GM12875 (cell line): ENCODE measurements at regions not wholly inside any gene's neighbourhood (a gene's known extent, or its start where the extent isn't known, plus 50 kb on each side); places are given as distances from the start of the nearest gene placed in this dataset.

Experiments
- H3K4me3 ChIP-seq: one replicate; pipeline ENCODE4 v1.5.1; 2011; ENCODE audit warnings: low read depth, low read length, control low read depth
- TF ChIP-seq, protein P1 (sequence below): IDR thresholded peaks from 2 replicates; pipeline ENCODE4 v1.5.1; 2011; ENCODE audit warnings: low read depth, mild to moderate bottlenecking, control low read depth, inconsistent platforms, low read length, moderate library complexity, borderline replicate concordance; ENCODE audit not compliant: insufficient read depth

DNA sequence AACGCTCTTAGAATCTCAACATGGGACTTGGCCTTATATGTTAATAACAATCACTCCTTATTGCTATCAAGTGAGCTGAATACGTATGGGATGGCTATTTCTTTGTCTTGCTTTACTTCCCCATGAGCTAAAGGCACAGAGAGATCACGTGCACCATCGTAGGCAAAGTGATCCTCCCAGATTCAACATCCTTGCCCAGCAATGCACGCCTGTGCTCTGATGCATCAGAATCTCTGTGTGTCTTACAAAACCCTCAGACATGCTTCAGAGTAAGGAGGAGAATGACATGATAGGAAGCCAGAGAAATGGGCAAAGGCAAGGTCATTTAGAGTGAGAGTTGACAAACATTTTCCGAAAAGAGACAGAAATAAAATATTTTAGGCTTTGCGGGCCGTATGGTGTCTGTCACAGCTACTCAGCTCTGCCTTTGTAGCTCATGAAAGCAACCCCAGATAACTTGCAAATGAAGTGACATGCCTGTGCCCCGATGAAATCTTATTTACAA lies 277.6 kb upstream of the CDH4 start:
- TF ChIP-seq, protein P1, sequence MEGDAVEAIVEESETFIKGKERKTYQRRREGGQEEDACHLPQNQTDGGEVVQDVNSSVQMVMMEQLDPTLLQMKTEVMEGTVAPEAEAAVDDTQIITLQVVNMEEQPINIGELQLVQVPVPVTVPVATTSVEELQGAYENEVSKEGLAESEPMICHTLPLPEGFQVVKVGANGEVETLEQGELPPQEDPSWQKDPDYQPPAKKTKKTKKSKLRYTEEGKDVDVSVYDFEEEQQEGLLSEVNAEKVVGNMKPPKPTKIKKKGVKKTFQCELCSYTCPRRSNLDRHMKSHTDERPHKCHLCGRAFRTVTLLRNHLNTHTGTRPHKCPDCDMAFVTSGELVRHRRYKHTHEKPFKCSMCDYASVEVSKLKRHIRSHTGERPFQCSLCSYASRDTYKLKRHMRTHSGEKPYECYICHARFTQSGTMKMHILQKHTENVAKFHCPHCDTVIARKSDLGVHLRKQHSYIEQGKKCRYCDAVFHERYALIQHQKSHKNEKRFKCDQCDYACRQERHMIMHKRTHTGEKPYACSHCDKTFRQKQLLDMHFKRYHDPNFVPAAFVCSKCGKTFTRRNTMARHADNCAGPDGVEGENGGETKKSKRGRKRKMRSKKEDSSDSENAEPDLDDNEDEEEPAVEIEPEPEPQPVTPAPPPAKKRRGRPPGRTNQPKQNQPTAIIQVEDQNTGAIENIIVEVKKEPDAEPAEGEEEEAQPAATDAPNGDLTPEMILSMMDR: no peak

DNA sequence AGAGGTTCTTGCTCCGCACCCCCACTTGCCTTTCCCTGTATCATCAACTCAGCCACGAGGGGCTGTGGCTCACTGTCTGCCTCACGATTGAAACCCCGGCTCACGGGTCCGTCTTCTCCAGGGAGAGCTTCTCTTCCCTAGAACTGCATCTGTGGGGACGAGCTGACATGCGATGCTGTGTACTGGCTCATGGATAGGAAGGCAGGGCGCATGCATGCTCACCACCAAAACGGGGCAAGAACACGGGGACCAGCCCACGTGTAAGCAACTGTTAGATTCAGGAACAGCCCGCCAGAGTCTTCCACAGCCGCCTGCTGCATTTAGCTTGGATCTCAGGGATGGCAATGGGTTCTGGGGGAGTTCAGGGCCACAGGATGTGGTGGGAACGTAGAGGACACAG lies 275.9 kb upstream of the CDH4 start:
- TF ChIP-seq, protein P1: no peak

More for the DNA sequence above, 277.6 kb upstream of the CDH4 start:
- H3K4me3 ChIP-seq: no peak overlapping the region

DNA sequence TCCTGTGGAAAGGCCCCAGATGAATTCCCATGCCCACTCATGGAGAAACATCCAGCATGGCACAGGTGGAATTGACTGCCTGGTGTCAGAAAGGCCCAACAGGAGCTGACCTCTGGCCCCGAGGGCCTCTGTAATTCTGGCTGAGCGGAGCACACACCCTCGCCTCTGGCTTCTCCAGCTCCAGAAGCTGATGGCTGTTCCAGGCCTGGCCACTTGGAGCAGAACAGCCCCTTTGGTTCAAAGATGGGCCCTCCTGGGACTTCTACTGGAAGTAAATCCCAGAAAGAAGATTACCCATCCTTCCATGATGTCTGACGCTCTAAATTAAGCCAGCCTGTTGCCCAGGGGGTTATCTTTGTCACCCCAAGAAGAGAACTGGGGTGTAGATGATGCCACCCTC lies 275.1 kb upstream of the CDH4 start:
- TF ChIP-seq, protein P1: no peak

More for the DNA sequence above, 275.9 kb upstream of the CDH4 start:
- H3K4me3 ChIP-seq: no peak overlapping the region

DNA sequence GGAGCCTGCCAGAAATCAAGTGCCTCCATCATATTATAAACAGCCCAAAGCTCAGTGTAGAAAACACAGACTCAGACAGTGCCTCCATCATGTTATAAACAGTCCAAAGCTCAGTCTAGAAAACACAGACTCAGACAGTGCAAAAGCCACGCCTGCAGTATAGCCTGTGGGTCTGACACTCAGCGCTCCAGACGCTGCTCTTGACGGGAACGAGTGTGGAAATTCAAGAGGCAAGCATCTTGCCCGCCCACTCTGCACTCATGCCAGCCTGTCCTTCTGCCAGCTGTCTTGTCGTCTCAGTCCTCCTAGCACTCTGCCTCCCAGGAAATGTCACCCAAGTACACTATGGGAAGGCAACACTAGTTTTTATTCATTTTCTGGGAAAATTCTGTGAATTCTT lies 274.2 kb upstream of the CDH4 start:
- TF ChIP-seq, protein P1: no peak
- no peak overlapping the region for H3K4me3 ChIP-seq

More for the DNA sequence above, 275.1 kb upstream of the CDH4 start:
- H3K4me3 ChIP-seq: no peak overlapping the region

DNA sequence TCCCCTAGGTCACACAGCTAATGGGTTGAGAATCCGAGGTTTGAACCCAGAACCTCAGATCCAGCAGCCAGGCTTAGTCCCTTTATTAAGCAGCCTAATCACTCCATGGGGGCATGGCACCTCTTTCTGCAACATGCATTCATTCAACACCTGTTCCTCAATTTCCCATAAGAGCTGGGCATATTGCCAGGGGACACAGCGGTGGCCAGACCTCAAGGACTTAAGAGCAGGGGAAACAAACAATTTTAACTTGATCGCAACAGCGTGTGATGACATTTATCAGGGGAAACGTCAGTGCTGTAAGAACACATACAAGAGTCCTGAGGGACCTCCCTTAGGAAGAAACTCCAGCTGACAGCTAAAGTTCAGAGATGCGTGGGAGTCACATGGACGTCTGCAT lies 267.4 kb upstream of the CDH4 start:
- TF ChIP-seq, protein P1: no peak
- no peak overlapping the region for H3K4me3 ChIP-seq

DNA sequence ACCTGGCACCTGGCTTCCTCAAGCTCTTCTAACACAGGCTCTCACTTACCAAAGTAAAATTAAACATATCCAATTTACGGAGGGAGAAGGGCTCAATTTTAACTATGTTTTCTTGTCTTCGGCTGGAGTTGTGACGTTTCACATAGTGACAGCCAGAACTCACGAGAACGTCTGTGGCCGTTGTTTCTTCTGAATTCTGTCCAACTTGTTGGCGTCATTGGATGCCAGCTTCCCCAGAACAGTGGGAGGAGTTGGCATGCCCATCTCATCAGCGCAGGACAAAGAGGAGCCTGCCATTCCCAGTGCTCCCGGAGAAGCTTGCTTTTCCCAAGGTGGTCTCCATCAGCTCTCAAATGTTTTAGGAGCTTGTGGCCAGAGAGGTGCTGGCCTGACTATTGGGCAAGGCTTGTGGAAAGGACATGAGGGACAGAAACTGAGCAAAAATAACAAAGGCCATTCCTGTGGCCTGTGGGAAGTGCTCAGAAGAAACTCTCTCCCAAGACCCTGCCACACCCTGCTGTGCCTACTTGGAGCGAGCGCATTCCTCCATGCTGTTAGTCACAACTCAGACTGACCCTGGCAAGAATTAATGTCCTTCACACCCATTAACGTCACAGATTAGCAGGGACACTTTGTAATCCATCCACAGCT lies 265.4 kb upstream of the CDH4 start:
- TF ChIP-seq, protein P1: no peak
- no peak overlapping the region for H3K4me3 ChIP-seq

DNA sequence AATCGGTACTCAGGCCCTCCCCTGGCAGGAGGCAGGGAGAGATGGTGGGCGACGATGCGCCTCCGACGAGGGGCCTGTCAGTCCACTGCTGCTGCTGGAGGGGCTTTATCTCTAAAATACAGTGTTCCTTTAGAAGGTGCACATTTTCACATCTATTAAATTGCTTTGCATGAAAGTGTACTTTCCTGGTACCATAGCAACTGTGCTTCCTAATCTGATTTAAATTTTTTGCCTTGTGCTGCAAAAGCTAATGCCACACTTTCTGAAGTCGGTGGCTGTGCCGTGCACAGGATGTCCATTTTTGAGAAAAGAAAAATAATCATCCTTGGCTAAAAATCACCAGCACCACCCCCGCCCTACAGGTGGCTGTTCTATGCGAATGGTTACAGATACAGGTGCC lies 262.0 kb upstream of the CDH4 start:
- no peak overlapping the region for H3K4me3 ChIP-seq
- TF ChIP-seq, protein P1: no peak
